Gastroesophageal sphincter (tissue), 3 donors: ENCODE measurements at regions not wholly inside any gene's neighbourhood (a gene's known extent, or its start where the extent isn't known, plus 50 kb on each side); places are given as distances from the start of the nearest gene placed in this dataset.

Experiments
- POLR2AphosphoS5 ChIP-seq: sonication (generic); formaldehyde crosslinking; IDR thresholded peaks from one replicate; pipeline ENCODE4 v1.6.1; 2017; ENCODE audit warnings: antibody characterized with exemption
- TF ChIP-seq, protein P1 (sequence below), 4 experiments: fragments of 200-600 bp in 2 of 4; fragments of 450-650 bp in 2 of 4; sonication (generic) in 1 of 4; IDR thresholded peaks; one replicate each; pipeline ENCODE4 v1.5.1; 2017 to 2019; ENCODE audit warnings: antibody characterized with exemption in 4 of 4, mild to moderate bottlenecking in 2 of 4, moderate library complexity in 2 of 4

DNA sequence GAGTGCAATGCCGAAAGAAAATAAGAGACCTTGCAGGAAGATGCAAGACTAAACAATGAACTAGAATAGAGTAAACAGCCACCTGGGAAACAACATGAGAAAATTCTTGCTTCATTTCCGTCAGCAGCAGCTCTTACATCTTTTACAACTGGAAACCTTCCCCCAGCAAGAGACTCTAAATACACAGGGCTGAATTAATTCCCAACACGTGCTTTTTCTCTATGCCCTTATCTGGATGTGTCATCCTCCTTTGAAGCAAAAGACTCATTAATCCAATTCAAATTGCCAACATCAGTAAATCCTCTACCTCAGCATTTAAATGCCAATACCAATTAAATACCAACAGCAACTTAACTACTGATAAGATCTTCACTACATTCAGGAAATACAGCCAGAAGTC lies 99.0 kb upstream of the PDE1C start:
- TF ChIP-seq, protein P1, sequence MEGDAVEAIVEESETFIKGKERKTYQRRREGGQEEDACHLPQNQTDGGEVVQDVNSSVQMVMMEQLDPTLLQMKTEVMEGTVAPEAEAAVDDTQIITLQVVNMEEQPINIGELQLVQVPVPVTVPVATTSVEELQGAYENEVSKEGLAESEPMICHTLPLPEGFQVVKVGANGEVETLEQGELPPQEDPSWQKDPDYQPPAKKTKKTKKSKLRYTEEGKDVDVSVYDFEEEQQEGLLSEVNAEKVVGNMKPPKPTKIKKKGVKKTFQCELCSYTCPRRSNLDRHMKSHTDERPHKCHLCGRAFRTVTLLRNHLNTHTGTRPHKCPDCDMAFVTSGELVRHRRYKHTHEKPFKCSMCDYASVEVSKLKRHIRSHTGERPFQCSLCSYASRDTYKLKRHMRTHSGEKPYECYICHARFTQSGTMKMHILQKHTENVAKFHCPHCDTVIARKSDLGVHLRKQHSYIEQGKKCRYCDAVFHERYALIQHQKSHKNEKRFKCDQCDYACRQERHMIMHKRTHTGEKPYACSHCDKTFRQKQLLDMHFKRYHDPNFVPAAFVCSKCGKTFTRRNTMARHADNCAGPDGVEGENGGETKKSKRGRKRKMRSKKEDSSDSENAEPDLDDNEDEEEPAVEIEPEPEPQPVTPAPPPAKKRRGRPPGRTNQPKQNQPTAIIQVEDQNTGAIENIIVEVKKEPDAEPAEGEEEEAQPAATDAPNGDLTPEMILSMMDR (IDR thresholded peaks at IDR 0.05) = no peak
- TF ChIP-seq POLR2AphosphoS5 = no peak
